PFSK-1 (cell line): ENCODE measurements at regions not wholly inside any gene's neighbourhood (a gene's known extent, or its start where the extent isn't known, plus 50 kb on each side); places are given as distances from the start of the nearest gene placed in this dataset.

ENCODE experiments used
- FOXP2 ChIP-seq: optimal IDR thresholded peaks from 2 replicates; pipeline ENCODE3; 2011; ENCODE audit warnings: borderline replicate concordance, control low read depth, inconsistent platforms; ENCODE audit not compliant: insufficient read depth; ENCODE audit errors: extremely low read length, extremely low read depth
- POLR2AphosphoS5 ChIP-seq: IDR thresholded peaks from 2 replicates; pipeline ENCODE4 v1.6.1; 2012; ENCODE audit warnings: low read depth, mild to moderate bottlenecking, control low read depth, low read length, moderate library complexity
- REST ChIP-seq, 2 experiments: IDR thresholded peaks; 2 replicates each; pipeline versions ENCODE4 v1.6.1 to v1.8.0; 2011 to 2012; ENCODE audit warnings: low read depth in 2 of 2, low read length in 2 of 2, control low read depth in 1 of 2, inconsistent platforms in 1 of 2, mild to moderate bottlenecking in 1 of 2, moderate library complexity in 1 of 2; ENCODE audit not compliant: insufficient read depth in 1 of 2
- SIN3A ChIP-seq: IDR thresholded peaks from 2 replicates; pipeline ENCODE4 v1.6.1; 2012; ENCODE audit warnings: mild to moderate bottlenecking, low read length, moderate library complexity, borderline replicate concordance; ENCODE audit not compliant: insufficient read depth
- TAF1 ChIP-seq: IDR thresholded peaks from 2 replicates; pipeline ENCODE4 v1.6.1; 2012; ENCODE audit warnings: low read length, control low read depth, borderline replicate concordance; ENCODE audit not compliant: insufficient read depth

GRCh38 chr1:87926921-87927320 is 598.2 kb downstream of the LMO4 start:
- TF ChIP-seq REST (IDR thresholded peaks at IDR 0.05; ENCODE audit: insufficient read depth in 1 of 2, low read depth in 2 of 2, low read length in 2 of 2) = no peak
- no peak for TF ChIP-seq FOXP2

- TF ChIP-seq FOXP2 = no peak
- TF ChIP-seq SIN3A = no peak
- no peak for TF ChIP-seq REST (IDR thresholded peaks at IDR 0.05; ENCODE audit: insufficient read depth in 1 of 2, low read depth in 2 of 2, low read length in 2 of 2)
- no peak for TF ChIP-seq TAF1
- TF ChIP-seq POLR2AphosphoS5 = no peak
These were observed 599.0 kb downstream of the LMO4 start for GRCh38 chr1:87927391-87928280.

GRCh38 chr1:87928623-87929022 is 599.9 kb downstream of the LMO4 start:
- no peak for TF ChIP-seq SIN3A
- no peak for TF ChIP-seq TAF1
- TF ChIP-seq POLR2AphosphoS5 = no peak
- no peak for TF ChIP-seq FOXP2
- no peak for TF ChIP-seq REST (IDR thresholded peaks at IDR 0.05; ENCODE audit: insufficient read depth in 1 of 2, low read depth in 2 of 2, low read length in 2 of 2)

- TF ChIP-seq SIN3A = no peak
- TF ChIP-seq TAF1 = no peak
These were observed 601.2 kb downstream of the LMO4 start for GRCh38 chr1:87929906-87930305.

- TF ChIP-seq POLR2AphosphoS5 (no peak), REST (IDR thresholded peaks at IDR 0.05; ENCODE audit: insufficient read depth in 1 of 2, low read depth in 2 of 2, low read length in 2 of 2) (no peak)
These were observed 602.1 kb downstream of the LMO4 start for GRCh38 chr1:87930796-87931195.
